C1 segment of cervical spinal cord (tissue), 14 donors: ENCODE measurements at regions not wholly inside any gene's neighbourhood (a gene's known extent, or its start where the extent isn't known, plus 50 kb on each side); places are given as distances from the start of the nearest gene placed in this dataset.
A peak's percentile ranks its signal among the peaks of the same experiment; 100 is the strongest.

ENCODE experiments used
- DNase-seq, 14 donors: peaks; one replicate each; lab custom pipeline; 2025; lab: John Stamatoyannopoulos, UW

- DNase-seq, result peak in 1 of 14 donors; percentile 5
Observed at GRCh38 chr21:16578912-16579311, 849.1 kb downstream of the USP25 start.

- DNase-seq, result no peak
Observed at GRCh38 chr21:16579538-16579937, 849.8 kb downstream of the USP25 start.

- DNase-seq, result no peak
Observed at GRCh38 chr21:16580661-16581060, 850.9 kb downstream of the USP25 start.

GRCh38 chr21:16583556-16583955 lies 853.8 kb downstream of the USP25 start:
- DNase-seq, result no peak

GRCh38 chr21:16584756-16585155 lies 855.0 kb downstream of the USP25 start:
- no peak for DNase-seq

- no peak for DNase-seq
Observed at GRCh38 chr21:16585896-16586295, 856.1 kb downstream of the USP25 start.

- DNase-seq, result peak in 12 of 14 donors; percentile 18 to 90 (median 52)
Observed at GRCh38 chr21:16587141-16587581, 857.4 kb downstream of the USP25 start.

- DNase-seq, result peak in 5 of 14 donors; percentile 25 to 75 (median 55)
Observed at GRCh38 chr21:16587681-16588375, 858.0 kb downstream of the USP25 start.

GRCh38 chr21:16588433-16588860 lies 858.7 kb downstream of the USP25 start:
- DNase-seq, result peak in 13 of 14 donors; percentile 29 to 93 (median 81)

- peak in 1 of 14 donors; percentile 56 for DNase-seq
Observed at GRCh38 chr21:16589006-16589898, 859.5 kb downstream of the USP25 start.

- peak in 1 of 14 donors; percentile 40 for DNase-seq
Observed at GRCh38 chr21:16590186-16590585, 860.4 kb downstream of the USP25 start.

- DNase-seq, result peak in 1 of 14 donors; percentile 23
Observed at GRCh38 chr21:16590641-16591292, 861.0 kb downstream of the USP25 start.

- peak in 1 of 14 donors; percentile 14 for DNase-seq
Observed at GRCh38 chr21:16592381-16592780, 862.6 kb downstream of the USP25 start.

- DNase-seq, result no peak
Observed at GRCh38 chr21:16594191-16594590, 864.4 kb downstream of the USP25 start.

- no peak for DNase-seq
Observed at GRCh38 chr21:16596369-16596768, 866.6 kb downstream of the USP25 start.

- DNase-seq, result no peak
Observed at GRCh38 chr21:16597753-16598152, 868.0 kb downstream of the USP25 start.

GRCh38 chr21:16605597-16605996 lies 875.8 kb downstream of the USP25 start:
- peak in 1 of 14 donors; percentile 7 for DNase-seq

- no peak for DNase-seq
Observed at GRCh38 chr21:16606271-16606670, 876.5 kb downstream of the USP25 start.

GRCh38 chr21:16608209-16608830 lies 878.5 kb downstream of the USP25 start:
- DNase-seq, result no peak

GRCh38 chr21:16619281-16619680 lies 889.5 kb downstream of the USP25 start:
- DNase-seq, result no peak

- DNase-seq, result no peak
Observed at GRCh38 chr21:16620786-16621320, 891.1 kb downstream of the USP25 start.
